Skeletal muscle tissue (tissue), 3 donors: ENCODE measurements at regions not wholly inside any gene's neighbourhood (a gene's known extent, or its start where the extent isn't known, plus 50 kb on each side); places are given as distances from the start of the nearest gene placed in this dataset.

Experiments
- H3K27ac ChIP-seq: one replicate; pipeline ENCODE4 v1.7.0; 2013; ENCODE audit warnings: mild to moderate bottlenecking, low read depth, low read length, inconsistent platforms
- H3K27me3 ChIP-seq, 3 donors: one replicate each; pipeline ENCODE4 v1.7.0; 2013; ENCODE audit warnings: low read length in 3 of 3; ENCODE audit not compliant: control insufficient read depth in 3 of 3, insufficient read depth in 3 of 3
- H3K36me3 ChIP-seq, 3 donors: one replicate each; pipeline ENCODE4 v1.7.0; 2013; ENCODE audit warnings: low read length in 3 of 3; ENCODE audit not compliant: control insufficient read depth in 3 of 3, insufficient read depth in 3 of 3
- H3K4me1 ChIP-seq, 3 donors: one replicate each; pipeline ENCODE4 v1.7.0; 2013; ENCODE audit warnings: low read length in 3 of 3, mild to moderate bottlenecking in 3 of 3; ENCODE audit not compliant: control insufficient read depth in 3 of 3, insufficient read depth in 3 of 3
- H3K4me3 ChIP-seq, 3 donors: one replicate each; pipeline ENCODE4 v1.7.0; 2013; ENCODE audit warnings: low read length in 3 of 3
- H3K9ac ChIP-seq, 3 donors: one replicate each; pipeline ENCODE4 v1.7.0; 2013; ENCODE audit warnings: low read length in 3 of 3, mild to moderate bottlenecking in 3 of 3, moderate library complexity in 2 of 3, low read depth in 1 of 3
- H3K9me3 ChIP-seq, 3 donors: one replicate each; pipeline ENCODE4 v1.7.0; 2013; ENCODE audit warnings: low read length in 3 of 3; ENCODE audit not compliant: control insufficient read depth in 3 of 3
- donor health status: Osteomylitis.

DNA sequence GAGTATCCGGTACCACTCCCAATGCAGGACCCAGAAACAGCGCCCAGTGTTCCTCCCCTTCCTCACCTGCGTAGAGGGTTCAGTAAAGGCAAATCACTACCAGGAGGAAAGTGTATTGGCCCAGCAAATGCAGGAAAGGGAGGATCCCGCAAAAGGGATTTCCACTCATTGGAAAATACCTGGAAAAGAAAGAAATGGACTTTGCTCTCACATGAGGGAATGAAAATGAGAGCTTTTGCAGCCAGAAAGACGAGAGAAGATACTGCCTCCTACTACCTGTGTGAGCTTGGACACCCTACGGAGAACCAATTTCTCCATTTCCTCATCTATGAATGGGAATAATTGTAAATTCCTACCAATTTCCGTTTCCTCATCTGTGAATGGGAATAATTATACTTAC is 184.1 kb upstream of the PPARGC1A start:
- Histone ChIP-seq H3K27ac (no peak overlapping the region), H3K4me3 (no peak overlapping the region), H3K36me3 (no peaks in the 10 kb centered on the region), H3K27me3 (no peaks in the 10 kb centered on the region), H3K9ac (no peak overlapping the region), H3K4me1 (no peaks in the 10 kb centered on the region), H3K9me3 (no peaks in the 10 kb centered on the region)

DNA sequence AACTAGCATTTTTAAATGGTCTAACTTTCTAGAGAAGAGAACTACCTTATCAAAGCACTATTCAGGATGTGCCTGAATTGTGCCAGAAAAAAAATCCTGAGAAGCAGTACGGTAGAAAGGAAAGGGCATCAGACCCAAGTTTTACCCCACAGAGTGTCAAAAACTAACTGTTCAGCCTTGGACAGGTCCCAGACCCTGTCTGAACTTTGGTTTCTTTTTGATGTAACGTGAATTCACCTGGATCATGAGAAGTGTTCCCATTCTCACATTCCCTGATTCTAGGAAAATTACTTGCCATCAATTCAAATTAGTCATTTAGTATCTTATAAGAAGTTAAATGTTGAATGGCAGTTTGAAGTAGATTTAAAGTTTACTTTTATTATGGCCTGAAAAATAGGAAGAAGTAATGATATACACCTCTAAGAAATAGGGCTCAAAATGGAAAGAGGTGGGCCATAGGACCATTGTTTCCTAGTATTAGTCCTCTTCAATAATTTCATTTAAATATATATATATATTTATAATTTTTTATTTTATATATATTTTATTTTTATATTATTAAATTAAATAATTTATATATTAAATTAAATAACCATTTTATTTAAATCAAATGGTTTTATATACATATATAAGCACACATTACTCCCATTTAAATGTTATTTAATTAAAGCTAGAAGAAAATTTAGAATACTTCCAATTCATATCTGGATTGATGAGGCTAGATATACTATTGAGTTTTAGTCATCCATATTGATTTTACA is 181.9 kb upstream of the PPARGC1A start:
- Histone ChIP-seq H3K4me3 (no peak overlapping the region), H3K9me3 (no peaks in the 10 kb centered on the region), H3K27ac (no peak overlapping the region), H3K27me3 (no peaks in the 10 kb centered on the region), H3K9ac (no peak overlapping the region), H3K36me3 (no peaks in the 10 kb centered on the region), H3K4me1 (peaks cover 5 to 12% (median 10%) of the 10 kb centered on the region in 3 donors)

DNA sequence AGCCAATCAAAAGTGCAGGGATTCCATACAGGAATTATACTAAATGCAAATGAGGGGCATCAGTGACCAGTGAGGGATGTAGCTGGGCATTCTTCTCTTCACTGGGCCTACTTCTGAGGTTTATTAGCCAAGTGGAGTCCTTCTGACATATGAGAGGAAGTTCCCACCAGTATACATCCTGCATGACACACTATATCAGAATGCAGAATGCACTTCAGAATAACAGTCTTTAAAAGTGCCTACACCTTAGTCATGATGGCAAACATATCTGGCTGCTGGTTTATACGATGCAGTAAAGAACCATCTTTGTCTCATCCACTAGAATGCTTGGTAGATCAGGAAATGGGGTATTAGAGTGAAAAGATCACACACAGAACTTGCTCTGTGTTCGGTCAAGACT is 180.3 kb upstream of the PPARGC1A start:
- H3K27me3 ChIP-seq, result no peaks in the 10 kb centered on the region
- no peaks in the 10 kb centered on the region for H3K9me3 ChIP-seq

DNA sequence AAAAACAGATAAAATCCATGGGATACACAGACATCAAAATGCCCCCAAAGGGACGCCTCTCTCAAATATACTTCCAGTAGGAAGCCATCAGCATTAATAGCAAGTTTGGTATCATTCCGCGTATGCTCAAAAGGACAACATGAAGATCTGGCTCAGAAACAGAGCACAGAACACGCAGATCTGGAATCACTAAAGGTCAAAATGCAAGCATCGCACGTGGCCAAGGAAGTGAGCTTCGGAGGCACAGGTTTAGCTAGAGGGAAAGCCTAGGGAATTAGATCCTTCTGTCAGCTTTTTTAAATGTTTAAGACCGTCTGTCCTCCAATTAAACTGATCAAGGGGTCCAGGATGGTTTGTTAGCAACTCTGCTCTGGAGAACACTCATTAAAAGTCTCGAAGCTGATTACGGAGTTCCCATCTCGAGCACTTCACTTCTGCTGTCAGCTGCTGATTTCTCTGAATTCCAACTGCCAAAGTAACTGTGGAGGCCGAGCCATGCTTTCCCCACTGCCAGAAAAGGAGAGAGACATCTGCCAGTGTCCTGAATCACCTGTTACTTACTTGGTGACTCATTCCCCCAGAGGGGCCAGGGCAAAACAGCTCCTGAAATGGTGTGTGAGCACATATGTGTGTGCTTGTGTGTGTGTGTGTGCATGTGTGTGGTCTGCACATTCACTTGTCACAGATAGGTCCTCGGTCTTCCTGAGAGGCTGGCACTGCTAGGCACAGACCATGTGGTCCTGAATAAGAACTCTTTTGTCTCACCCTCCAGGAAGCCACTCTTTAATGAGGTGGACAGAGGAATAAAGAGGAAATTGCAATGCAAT is 177.7 kb upstream of the PPARGC1A start:
- H3K4me3 ChIP-seq, result peak overlapping the region in 2 of 3 donors; percentile 18 to 35
- H3K27ac ChIP-seq, result peak overlapping the region; percentile 69
- H3K9me3 ChIP-seq, result no peaks in the 10 kb centered on the region
- peak overlapping the region; percentile 50 to 67 (median 61) for H3K9ac ChIP-seq
- peaks cover 5 to 12% (median 10%) of the 10 kb centered on the region in 3 donors for H3K4me1 ChIP-seq
- H3K27me3 ChIP-seq, result no peaks in the 10 kb centered on the region
- H3K36me3 ChIP-seq, result no peaks in the 10 kb centered on the region

More for the DNA sequence above, 180.3 kb upstream of the PPARGC1A start:
- Histone ChIP-seq H3K4me3 (no peak overlapping the region), H3K27ac (no peak overlapping the region), H3K9ac (no peak overlapping the region), H3K4me1 (peaks cover 5 to 12% (median 10%) of the 10 kb centered on the region in 3 donors), H3K36me3 (no peaks in the 10 kb centered on the region)

DNA sequence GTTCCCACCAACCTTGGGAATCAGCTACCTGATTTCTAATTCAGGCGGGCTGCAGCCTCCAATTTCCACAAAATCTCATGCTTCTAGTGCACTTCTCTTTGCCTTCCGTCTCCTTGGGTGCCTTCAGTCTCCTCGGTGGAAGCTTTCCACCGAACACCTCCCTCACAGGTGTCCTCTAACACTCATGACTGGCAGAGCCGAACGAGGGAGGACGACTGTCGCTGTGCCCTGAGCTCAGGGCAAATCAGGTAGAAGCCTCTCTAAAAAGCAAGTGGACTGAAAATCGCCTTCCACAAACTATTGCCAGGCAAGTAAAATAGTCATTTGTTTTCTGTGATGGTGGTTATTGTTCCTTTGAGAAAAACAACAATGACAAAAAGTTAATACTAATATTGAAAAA is 176.1 kb upstream of the PPARGC1A start:
- H3K4me1 ChIP-seq, result peaks cover 5 to 12% (median 10%) of the 10 kb centered on the region in 3 donors
- no peaks in the 10 kb centered on the region for H3K36me3 ChIP-seq
- H3K9me3 ChIP-seq, result no peaks in the 10 kb centered on the region
- H3K27me3 ChIP-seq, result no peaks in the 10 kb centered on the region
- no peak overlapping the region for H3K4me3 ChIP-seq
- H3K27ac ChIP-seq, result no peak overlapping the region
- no peak overlapping the region for H3K9ac ChIP-seq

DNA sequence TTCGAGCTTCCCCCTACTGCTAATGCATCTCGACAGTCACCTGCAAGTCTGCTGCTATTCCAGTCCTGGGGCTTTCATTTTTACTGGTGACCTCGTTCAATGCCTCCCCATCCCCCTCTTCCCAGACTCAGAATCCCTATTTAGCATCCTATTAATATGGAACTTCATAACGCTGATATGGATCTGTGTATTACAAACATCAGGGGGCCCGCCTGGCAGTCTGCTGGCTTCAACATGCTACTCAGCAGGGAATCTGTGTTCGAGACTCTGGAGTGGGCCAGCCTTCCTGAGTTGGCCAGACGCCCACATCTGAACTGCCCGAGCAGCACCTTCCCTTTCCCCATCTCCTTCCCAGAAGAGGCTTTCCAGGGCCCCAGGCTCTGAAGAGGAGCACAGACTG is 173.9 kb upstream of the PPARGC1A start:
- Histone ChIP-seq H3K9me3 (no peaks in the 10 kb centered on the region), H3K9ac (no peak overlapping the region), H3K27ac (no peak overlapping the region), H3K4me3 (no peak overlapping the region), H3K27me3 (no peaks in the 10 kb centered on the region), H3K4me1 (peaks cover 5 to 12% (median 10%) of the 10 kb centered on the region in 3 donors), H3K36me3 (no peaks in the 10 kb centered on the region)

DNA sequence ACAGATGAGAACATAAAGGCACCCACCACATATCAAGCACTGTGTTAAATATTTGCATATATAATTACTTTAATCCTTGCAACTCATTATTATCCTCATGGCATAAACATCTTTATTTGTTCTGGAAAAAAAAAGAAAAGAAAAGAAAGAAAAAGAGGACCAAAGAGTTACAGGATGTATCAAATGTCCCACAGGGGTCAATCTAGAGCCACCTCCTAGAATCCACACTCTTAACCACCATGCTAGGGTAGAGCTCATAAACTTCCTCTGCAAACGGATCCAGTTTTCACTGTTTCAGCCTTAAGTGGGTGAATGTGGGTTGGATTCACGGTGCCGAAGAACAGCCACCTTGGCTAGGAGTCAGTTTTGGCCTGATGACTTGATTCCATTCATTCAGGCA is 171.1 kb upstream of the PPARGC1A start:
- no peaks in the 10 kb centered on the region for H3K9me3 ChIP-seq
- H3K9ac ChIP-seq, result no peak overlapping the region
- no peak overlapping the region for H3K4me3 ChIP-seq
- H3K27ac ChIP-seq, result no peak overlapping the region
- no peaks in the 10 kb centered on the region for H3K27me3 ChIP-seq
- no peaks in the 10 kb centered on the region for H3K4me1 ChIP-seq
- no peaks in the 10 kb centered on the region for H3K36me3 ChIP-seq

DNA sequence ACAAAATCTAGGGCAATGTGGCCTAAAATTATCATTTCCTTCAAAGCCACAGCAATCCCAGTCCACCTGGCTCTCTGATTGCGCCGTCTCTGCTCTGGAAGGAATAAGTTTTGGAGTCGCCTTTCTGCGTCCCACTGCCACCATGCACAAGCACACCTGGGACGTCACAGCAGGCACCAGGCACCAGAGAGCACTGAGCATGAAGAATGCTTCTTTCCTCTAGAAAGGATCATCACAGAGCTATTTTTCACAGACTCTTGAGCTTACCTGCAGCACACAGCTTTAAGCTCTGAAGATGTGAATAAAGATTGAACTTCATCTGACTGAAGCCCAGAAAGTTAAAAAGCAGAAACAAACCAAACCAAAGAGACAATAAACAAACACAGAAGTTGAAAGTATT is 170.0 kb upstream of the PPARGC1A start:
- Histone ChIP-seq H3K4me3 (no peak overlapping the region), H3K9ac (no peak overlapping the region), H3K36me3 (no peaks in the 10 kb centered on the region), H3K27me3 (no peaks in the 10 kb centered on the region), H3K4me1 (no peaks in the 10 kb centered on the region), H3K27ac (no peak overlapping the region), H3K9me3 (no peaks in the 10 kb centered on the region)

DNA sequence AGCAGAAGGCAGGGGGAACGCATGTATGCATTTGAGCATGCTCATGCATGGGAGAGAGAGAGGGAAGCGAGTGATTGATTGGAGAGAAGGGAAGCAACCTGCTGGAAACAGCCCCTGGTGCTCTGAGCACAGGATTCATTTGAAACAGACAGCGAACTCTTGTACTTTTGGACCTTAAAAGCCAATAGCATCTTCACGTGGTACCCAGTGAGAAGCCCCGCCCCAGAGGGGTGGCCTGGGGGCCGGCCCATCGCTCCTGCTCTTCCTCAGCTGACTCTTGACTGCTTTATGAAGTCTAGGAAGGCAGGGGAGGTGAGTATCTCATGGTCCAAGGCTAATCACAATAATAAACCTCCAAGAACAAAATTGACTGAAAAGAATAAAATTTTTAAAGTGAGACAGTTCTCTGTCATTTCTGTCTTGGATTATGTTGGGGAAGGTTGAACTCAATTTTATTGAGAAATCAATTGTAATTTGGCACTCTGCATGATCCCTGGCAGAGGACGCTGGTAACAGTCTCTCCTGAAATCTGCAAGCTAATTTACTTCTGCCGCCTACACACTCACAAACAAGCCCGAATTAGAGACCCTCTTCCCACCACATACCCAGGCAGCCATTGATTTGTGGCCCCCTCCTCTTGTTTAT is 168.2 kb upstream of the PPARGC1A start:
- no peak overlapping the region for H3K9ac ChIP-seq
- no peak overlapping the region for H3K27ac ChIP-seq
- no peaks in the 10 kb centered on the region for H3K9me3 ChIP-seq
- H3K4me1 ChIP-seq, result no peaks in the 10 kb centered on the region
- no peak overlapping the region for H3K4me3 ChIP-seq
- H3K27me3 ChIP-seq, result no peaks in the 10 kb centered on the region
- no peaks in the 10 kb centered on the region for H3K36me3 ChIP-seq

DNA sequence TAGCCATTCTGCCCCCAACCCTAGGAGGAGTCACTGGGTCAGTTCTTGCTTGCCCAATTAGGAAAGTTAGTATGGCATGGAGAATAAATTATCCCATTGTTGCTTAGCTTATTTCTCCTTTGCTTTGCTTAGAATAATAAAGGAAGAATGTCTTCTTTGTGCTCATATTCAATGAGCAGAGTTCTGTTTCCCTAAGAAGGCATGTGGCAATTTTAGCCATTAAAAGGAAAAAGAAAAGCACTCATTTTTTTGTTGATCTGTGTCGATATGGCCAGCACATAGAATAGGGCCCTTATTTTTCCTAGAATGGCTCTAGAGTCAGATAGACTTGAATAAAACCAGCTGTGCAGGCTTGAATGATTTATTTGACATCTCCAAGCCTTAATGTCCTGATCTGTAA is 166.4 kb upstream of the PPARGC1A start:
- Histone ChIP-seq H3K9me3 (no peaks in the 10 kb centered on the region), H3K4me3 (no peak overlapping the region), H3K36me3 (no peaks in the 10 kb centered on the region), H3K9ac (no peak overlapping the region), H3K4me1 (no peaks in the 10 kb centered on the region), H3K27ac (no peak overlapping the region), H3K27me3 (no peaks in the 10 kb centered on the region)
